T-helper 2 cell treated with Interferon-gamma antibody and Interleukin-4, amounts not matched to agents 5 μg/mL and 100 μg/mL, for 36 hours (primary cell): ENCODE measurements at regions not wholly inside any gene's neighbourhood (a gene's known extent, or its start where the extent isn't known, plus 50 kb on each side); places are given as distances from the start of the nearest gene placed in this dataset.
"Not testable (repeated sequence)": the region's sequence is repeated elsewhere in the genome, so short reads cannot be mapped to it uniquely, and the experiment has no call there.

ENCODE experiments used
- DNase-seq: peaks from one replicate; pipeline ENCODE4 v3.0.0; 2021; ENCODE audit warnings: low spot score
- H3K27ac Mint-ChIP-seq: one replicate; pipeline ENCODE4 v1.8.0; 2021; ENCODE audit warnings: mild to moderate bottlenecking, mixed read lengths
- H3K27me3 Mint-ChIP-seq: one replicate; pipeline ENCODE4 v1.8.0; 2021; ENCODE audit warnings: low read depth, mixed read lengths
- H3K36me3 Mint-ChIP-seq: one replicate; pipeline ENCODE4 v1.8.0; 2021; ENCODE audit warnings: low read depth, mixed read lengths
- H3K4me1 Mint-ChIP-seq: one replicate; pipeline ENCODE4 v1.8.0; 2021; ENCODE audit warnings: low read depth, mixed read lengths
- H3K4me3 Mint-ChIP-seq: one replicate; pipeline ENCODE4 v1.8.0; 2022; ENCODE audit warnings: mild to moderate bottlenecking, moderate library complexity, mixed read lengths
- H3K9me3 Mint-ChIP-seq: one replicate; pipeline ENCODE4 v1.8.0; 2021; ENCODE audit warnings: mixed read lengths

DNA sequence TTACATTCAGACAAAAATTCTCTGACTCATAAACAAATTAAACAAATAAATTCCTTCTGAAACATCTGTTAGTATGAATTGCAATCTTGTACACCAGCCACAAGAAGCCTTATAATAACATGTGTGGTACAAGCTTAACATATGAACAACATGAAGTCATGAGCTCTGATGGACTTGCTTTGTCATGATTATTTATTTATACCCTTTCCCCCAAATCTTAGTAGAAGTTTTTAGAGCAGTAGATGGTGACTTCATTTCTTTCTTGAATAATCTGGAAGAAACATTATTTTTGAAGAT lies 633.4 kb downstream of the EPHA3 start:
- H3K4me1 Mint-ChIP-seq = no peaks in the 10 kb centered on the region
- no peaks in the 10 kb centered on the region for H3K36me3 Mint-ChIP-seq
- peaks cover 29% of the 10 kb centered on the region for H3K9me3 Mint-ChIP-seq
- H3K4me3 Mint-ChIP-seq = no peak overlapping the region
- H3K27me3 Mint-ChIP-seq = no peaks in the 10 kb centered on the region
- no peak overlapping the region for H3K27ac Mint-ChIP-seq
- no peak for DNase-seq

DNA sequence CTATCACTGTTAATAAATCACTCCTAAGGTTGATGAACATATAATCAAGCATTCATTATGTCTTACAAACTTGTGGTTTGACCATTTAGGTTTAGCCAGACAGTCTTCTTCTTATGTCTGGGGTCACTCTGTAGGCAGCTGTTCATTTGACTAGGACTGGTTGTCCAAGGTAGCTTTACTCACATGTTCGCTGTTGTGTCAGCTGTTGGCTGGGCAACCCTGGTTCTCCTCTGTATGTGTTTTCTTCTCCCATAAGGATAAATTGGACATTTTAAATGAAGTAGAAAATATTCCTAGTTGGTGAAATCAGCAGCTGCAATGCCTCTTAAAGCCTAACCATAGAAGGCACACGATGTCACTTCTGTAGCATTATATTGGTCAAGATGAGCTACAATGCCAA lies 635.1 kb downstream of the EPHA3 start:
- peaks cover 27% of the 10 kb centered on the region for H3K9me3 Mint-ChIP-seq
- no peak overlapping the region for H3K4me3 Mint-ChIP-seq
- H3K36me3 Mint-ChIP-seq = no peaks in the 10 kb centered on the region
- H3K4me1 Mint-ChIP-seq = no peaks in the 10 kb centered on the region
- no peak for DNase-seq
- H3K27me3 Mint-ChIP-seq = no peaks in the 10 kb centered on the region
- H3K27ac Mint-ChIP-seq = no peak overlapping the region

DNA sequence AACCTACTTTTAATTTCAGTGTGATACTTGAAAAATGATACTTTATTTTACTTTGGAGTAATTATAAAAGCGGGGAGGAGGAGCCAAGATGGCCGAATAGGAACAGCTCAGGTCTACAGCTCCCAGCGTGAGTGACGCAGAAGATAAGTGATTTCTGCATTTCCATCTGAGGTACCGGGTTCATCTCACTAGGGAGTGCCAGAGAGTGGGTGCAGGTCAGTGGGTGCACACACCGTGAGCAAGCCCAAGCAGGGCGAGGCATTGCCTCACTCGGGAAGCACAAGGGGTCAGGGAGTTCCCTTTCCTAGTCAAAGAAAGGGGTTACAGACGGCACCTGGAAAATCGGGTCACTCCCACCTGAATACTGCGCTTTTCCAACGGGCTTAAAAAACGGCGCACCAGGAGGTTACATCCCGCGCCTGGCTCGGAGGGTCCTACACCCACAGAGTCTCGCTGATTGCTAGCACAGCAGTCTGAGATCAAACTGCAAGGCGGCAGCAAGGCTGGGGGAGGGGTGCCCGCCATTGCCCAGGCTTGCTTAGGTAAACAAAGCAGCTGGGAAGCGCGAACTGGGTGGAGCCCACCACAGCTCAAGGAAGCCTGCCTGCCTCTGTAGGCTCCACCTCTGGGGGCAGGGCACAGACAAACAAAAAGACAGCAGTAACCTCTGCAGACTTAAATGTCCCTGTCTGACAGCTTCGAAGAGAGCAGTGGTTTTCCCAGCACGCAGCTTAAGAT lies 640.3 kb downstream of the EPHA3 start:
- not testable (repeated sequence) for H3K4me3 Mint-ChIP-seq, H3K27ac Mint-ChIP-seq, H3K36me3 Mint-ChIP-seq, H3K4me1 Mint-ChIP-seq, H3K27me3 Mint-ChIP-seq, DNase-seq
- H3K9me3 Mint-ChIP-seq = peaks cover 24% of the 10 kb centered on the region

DNA sequence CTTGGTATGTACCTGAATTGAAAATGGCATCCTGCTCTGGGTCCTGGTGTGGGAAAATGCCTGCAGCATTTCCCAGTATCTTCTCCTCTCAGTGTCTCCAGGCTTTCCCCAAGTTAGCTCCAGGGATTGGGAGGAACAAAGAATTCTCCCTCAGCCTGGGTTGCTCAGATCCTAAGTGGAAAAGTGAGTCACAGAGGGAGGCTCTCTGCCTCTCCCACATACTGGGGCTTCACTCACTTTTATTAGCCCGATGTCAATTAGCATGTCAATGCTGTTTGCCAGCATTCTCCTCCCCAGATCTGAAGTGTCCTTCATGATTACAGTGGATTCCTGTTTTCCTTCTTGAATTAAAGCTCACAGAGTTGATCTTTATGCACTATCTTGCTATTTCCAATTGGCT lies 655.0 kb downstream of the EPHA3 start:
- H3K36me3 Mint-ChIP-seq = no peaks in the 10 kb centered on the region
- no peaks in the 10 kb centered on the region for H3K4me1 Mint-ChIP-seq
- peaks cover 57% of the 10 kb centered on the region for H3K9me3 Mint-ChIP-seq
- no peak for DNase-seq
- H3K4me3 Mint-ChIP-seq = no peak overlapping the region
- H3K27ac Mint-ChIP-seq = no peak overlapping the region
- no peaks in the 10 kb centered on the region for H3K27me3 Mint-ChIP-seq

DNA sequence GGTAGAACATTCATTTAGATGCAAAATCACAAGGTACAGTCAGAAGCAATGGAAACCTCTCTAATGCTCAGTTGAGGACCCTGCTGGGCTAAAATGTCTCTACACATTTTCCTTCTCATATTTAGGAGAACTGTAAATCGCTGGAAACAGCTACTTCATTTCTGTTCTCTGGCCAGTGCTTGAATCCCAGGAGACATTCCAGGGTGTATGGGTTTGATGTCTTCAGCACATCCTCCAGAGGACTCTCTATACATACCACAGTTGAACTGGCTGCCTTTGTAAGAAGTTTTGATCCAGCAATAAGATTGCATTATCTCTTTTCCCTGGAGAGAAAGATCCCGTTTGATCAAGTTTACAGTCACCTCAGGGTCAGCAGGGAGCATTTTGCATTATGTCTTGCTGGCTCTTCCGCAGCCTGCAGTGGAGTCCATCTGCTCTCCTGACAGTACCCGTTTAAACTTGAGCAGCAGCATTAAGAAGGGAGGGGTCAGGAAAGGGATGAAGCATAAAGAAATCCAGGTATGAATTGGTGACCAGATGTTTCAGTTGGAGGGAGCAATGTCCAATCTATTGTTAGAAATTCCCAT lies 676.0 kb downstream of the EPHA3 start:
- Mint-ChIP-seq H3K36me3 (no peaks in the 10 kb centered on the region), H3K4me3 (no peak overlapping the region), H3K27ac (no peak overlapping the region), H3K4me1 (no peaks in the 10 kb centered on the region), H3K27me3 (no peaks in the 10 kb centered on the region), H3K9me3 (peaks cover 41% of the 10 kb centered on the region)
- DNase-seq = no peak

DNA sequence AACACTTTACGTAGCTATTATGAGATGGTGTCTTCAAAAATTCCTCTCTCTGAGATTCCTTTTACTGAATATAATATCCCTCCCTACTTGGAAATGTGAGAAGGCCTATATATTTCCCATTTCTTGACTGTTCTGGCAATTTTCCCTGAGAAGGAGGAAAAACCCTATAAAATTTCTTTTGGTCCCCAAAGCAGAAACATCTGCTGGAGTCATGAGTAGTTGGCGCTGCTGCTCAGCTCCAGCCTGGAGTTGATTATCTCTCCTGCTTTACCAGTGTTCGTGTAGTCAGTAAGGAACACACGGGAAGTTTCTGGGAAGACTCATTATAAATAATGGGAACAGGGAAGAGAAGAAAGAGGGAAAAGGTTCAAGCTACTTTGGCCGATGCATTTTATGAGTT lies 680.1 kb downstream of the EPHA3 start:
- Mint-ChIP-seq H3K36me3 (no peaks in the 10 kb centered on the region), H3K9me3 (peaks cover 50% of the 10 kb centered on the region), H3K4me3 (no peak overlapping the region), H3K27ac (no peak overlapping the region), H3K4me1 (no peaks in the 10 kb centered on the region), H3K27me3 (no peaks in the 10 kb centered on the region)
- DNase-seq = no peak

DNA sequence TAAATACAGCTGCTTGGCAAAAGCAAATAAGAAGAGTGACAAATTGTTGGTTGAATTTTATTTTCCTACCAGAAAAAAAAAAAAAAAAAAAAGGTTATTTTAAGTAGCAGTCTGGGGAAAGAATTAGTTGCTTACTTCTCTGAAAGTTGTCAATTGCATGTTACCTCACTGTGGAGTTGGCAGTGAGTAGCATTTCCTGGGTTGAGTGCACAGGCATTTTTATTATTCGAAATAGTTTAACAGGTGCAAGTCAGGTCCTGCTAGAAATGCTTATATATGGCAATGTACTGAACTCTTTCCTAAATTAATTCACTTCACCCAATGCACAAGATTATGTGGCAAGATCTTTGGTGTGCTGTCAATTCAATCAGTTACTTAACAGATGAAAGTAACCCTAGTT lies 680.6 kb downstream of the EPHA3 start:
- H3K9me3 Mint-ChIP-seq = peaks cover 55% of the 10 kb centered on the region
- H3K36me3 Mint-ChIP-seq = no peaks in the 10 kb centered on the region
- no peaks in the 10 kb centered on the region for H3K4me1 Mint-ChIP-seq
- no peak overlapping the region for H3K4me3 Mint-ChIP-seq
- H3K27ac Mint-ChIP-seq = no peak overlapping the region
- H3K27me3 Mint-ChIP-seq = no peaks in the 10 kb centered on the region
- DNase-seq = no peak

DNA sequence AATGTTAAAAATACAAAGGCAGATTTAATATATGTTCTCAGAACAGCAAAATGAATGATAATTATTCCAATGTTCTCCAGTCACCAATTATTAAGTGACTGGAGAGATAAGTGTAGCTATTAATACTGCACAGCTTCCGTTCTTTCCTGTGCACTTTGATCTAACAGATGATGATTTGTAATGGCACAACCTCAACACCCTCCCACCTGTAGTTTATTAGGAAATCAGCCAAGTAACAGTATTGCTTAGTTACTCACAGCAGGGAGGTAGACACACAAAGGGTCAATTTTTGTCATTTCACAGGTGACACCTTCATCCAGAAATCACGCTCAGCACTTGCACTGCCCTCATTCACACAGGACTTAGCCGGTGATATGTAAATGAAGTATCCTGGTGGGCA lies 688.1 kb downstream of the EPHA3 start:
- no peak for DNase-seq
- Mint-ChIP-seq H3K4me3 (no peak overlapping the region), H3K4me1 (no peaks in the 10 kb centered on the region), H3K27me3 (no peaks in the 10 kb centered on the region), H3K27ac (no peak overlapping the region), H3K9me3 (peaks cover 43% of the 10 kb centered on the region), H3K36me3 (no peaks in the 10 kb centered on the region)

DNA sequence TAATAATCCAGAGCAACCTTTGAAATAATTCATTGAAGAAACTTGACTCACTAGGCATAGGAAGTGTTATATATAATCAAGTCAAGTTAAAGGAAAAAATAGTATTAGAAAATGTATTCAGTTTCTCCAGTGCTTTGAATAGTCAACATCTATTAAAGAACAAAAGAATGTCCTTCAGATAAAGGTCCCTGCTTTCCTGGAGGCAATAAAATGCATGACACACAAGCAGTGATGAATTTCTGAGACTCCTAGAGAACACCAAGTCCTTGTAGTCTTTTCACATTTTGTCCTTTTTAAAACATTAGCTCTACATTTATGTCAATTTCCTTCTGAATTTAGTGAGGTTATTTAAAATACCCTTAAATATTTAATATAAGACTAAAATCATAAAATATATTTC lies 695.5 kb downstream of the EPHA3 start:
- Mint-ChIP-seq H3K9me3 (peaks cover 17% of the 10 kb centered on the region), H3K27ac (no peak overlapping the region), H3K27me3 (no peaks in the 10 kb centered on the region), H3K4me1 (no peaks in the 10 kb centered on the region), H3K36me3 (no peaks in the 10 kb centered on the region), H3K4me3 (no peak overlapping the region)
- DNase-seq = no peak

DNA sequence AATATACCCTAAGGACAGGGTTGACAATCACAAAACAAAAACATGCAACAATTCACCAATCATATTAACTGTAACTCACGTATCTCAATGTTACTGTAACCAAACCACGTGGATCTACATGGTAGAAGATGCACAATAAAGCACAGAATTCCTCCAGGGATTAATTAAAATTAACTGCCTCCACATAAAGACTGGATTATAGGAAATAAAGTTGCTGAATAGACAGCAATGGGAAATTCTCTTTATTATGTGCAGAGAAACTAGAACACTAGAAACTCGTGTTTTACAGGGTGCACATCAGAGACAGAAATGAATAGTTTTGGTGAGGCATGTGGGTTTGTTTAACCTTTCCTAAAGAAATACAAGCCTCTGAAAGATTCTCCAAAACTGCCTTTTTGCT lies 696.3 kb downstream of the EPHA3 start:
- H3K9me3 Mint-ChIP-seq = peaks cover 20% of the 10 kb centered on the region
- DNase-seq = no peak
- H3K27ac Mint-ChIP-seq = no peak overlapping the region
- H3K27me3 Mint-ChIP-seq = no peaks in the 10 kb centered on the region
- H3K4me3 Mint-ChIP-seq = no peak overlapping the region
- H3K36me3 Mint-ChIP-seq = no peaks in the 10 kb centered on the region
- no peaks in the 10 kb centered on the region for H3K4me1 Mint-ChIP-seq

DNA sequence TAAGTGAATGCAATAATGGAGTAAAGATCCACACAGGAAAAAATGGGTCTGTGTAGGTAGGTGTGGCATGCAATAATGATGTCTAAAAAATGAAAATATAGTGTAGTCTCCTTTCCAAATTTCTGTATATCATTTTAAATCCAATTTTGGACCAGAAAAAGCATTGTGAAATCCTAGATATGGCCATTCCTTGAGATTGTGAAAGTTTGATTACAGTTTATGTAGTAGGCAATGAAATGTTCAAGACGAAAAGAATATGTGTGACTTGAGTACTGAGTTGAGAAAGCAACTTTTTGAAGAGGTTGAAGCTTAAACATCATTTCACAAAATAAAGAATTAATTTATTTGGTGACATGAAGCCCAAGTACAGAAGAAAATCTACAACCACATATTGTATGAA lies 698.7 kb downstream of the EPHA3 start:
- Mint-ChIP-seq H3K36me3 (no peaks in the 10 kb centered on the region), H3K27me3 (no peaks in the 10 kb centered on the region), H3K9me3 (peaks cover 22% of the 10 kb centered on the region), H3K4me3 (no peak overlapping the region), H3K4me1 (no peaks in the 10 kb centered on the region), H3K27ac (no peak overlapping the region)
- no peak for DNase-seq

DNA sequence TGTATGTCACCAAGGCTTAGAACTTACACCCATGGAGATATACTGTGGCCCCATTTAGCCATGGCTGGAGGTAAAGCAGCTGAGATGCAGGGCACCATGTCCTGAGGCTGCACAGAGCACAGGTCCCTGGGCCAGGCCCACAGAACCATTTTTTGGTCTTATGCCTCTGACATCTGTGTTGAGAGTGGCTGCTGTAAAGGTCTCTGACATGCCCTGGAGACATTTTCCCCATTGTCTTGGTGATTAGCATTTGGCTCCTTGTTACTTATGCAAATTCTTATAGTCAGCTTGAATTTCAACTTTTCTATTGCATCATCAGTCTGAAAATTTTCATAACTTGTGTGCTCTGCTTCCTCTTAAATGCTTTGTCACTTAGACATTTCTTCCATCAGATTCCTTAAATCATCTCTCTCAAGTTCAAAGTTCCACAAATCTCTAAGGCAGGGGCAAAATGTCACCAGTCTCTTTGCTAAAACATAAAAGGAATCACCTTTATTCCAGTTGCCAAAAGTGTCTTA lies 701.3 kb downstream of the EPHA3 start:
- Mint-ChIP-seq H3K27ac (no peak overlapping the region), H3K9me3 (peaks cover 34% of the 10 kb centered on the region), H3K36me3 (no peaks in the 10 kb centered on the region), H3K4me1 (no peaks in the 10 kb centered on the region), H3K27me3 (no peaks in the 10 kb centered on the region), H3K4me3 (no peak overlapping the region)
- no peak for DNase-seq

DNA sequence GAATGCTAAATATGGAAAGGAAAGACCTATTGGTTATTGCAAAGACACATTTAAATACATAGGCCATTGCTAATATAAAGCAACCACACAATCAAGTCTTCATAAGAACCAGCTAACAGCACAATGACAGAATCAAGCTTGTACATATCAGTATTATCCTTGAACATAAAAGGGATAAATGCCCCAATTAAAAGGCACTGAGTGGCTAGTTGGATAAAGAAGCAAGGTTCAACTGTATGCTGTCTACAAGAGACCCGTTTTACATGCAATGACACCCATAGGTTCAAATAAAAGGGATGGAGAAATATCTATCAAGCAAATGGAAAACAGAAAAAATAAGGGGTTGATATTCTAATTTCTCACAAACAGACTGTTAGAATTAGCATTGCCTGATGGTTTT lies 706.1 kb downstream of the EPHA3 start:
- Mint-ChIP-seq H3K4me3 (no peak overlapping the region), H3K9me3 (peaks cover 46% of the 10 kb centered on the region), H3K27ac (no peak overlapping the region), H3K4me1 (no peaks in the 10 kb centered on the region), H3K27me3 (no peaks in the 10 kb centered on the region), H3K36me3 (no peaks in the 10 kb centered on the region)
- no peak for DNase-seq

DNA sequence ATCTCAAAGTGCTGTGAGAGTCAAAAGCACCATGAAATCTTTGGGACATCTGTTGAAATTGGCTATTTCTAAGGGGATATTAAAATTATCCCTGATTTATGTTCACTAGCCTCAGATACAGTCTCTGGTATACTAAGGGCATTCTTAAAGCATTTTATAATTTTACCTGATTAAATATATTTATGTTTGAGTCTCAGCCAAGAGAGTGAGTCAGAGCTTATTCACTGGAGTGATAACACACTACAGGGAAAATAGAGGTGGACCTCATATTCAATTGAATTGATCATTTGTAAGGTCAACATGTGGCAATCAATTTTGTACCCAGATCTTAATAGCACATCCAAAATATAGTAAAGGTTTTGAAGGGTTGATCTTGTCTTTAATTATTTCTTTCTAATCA lies 733.6 kb downstream of the EPHA3 start:
- Mint-ChIP-seq H3K27me3 (no peaks in the 10 kb centered on the region), H3K4me1 (no peaks in the 10 kb centered on the region), H3K36me3 (no peaks in the 10 kb centered on the region), H3K9me3 (peaks cover 24% of the 10 kb centered on the region), H3K4me3 (no peak overlapping the region), H3K27ac (no peak overlapping the region)
- DNase-seq = no peak

DNA sequence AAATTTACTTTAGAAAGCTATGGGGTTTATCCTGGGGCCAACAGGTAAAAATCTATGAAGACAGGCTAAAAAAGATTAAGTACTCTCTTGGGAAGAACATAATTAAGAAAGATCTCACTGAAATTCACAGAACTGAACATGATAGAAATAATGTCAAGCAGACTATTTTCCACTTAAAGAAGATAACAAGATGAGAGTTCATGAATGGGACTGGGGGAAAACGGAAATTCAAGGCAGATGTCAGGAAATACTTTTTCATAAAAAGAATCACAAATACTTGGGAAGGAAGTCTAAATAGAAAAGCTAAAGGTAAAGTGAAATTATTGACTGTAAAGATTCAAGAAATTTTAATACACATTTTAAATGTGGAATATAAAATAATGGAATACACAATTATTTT lies 737.6 kb downstream of the EPHA3 start:
- Mint-ChIP-seq H3K9me3 (peaks cover 24% of the 10 kb centered on the region), H3K36me3 (no peaks in the 10 kb centered on the region), H3K4me3 (no peak overlapping the region), H3K4me1 (no peaks in the 10 kb centered on the region), H3K27ac (no peak overlapping the region), H3K27me3 (no peaks in the 10 kb centered on the region)
- no peak for DNase-seq
